HG02884 (cell line): ENCODE measurements at regions not wholly inside any gene's neighbourhood (a gene's known extent, or its start where the extent isn't known, plus 50 kb on each side); places are given as distances from the start of the nearest gene placed in this dataset.
"Not testable (repeated sequence)": the region's sequence is repeated elsewhere in the genome, so short reads cannot be mapped to it uniquely, and the experiment has no call there.

Source experiments
- ATAC-seq: cut with Tn5 transposase; IDR thresholded peaks from one replicate; pipeline ENCODE4 v1.9.1; 2021; ENCODE audit warnings: mild to moderate bottlenecking, moderate library complexity; ENCODE audit not compliant: unreplicated experiment

DNA sequence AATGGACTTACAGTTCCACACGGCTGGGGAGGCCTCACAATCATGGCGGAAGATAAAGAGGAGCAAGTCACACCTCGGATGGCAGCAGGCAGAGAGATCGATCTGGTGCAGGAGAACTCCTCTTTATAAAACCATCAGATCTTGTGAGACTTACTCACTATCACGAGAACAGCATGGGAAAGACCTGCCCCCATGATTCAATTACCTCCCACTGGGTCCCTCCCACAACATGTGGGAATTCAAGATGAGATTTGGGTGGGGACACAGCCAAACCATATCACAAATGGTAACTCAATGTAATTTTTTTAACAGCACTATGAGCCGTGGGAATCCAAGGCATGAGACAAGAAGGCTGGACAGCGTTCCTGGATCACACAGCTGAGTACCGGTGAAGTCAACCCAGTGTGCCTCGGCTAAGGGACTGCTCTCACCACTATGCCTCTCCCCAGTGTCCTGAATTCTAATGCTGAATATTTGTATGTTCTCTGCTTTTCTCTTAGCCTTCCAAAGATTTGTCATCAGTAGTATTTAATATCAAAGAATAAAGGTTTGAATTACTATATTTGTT, 84.3 kb downstream of the IRS2 start:
- not testable (repeated sequence) for ATAC-seq

DNA sequence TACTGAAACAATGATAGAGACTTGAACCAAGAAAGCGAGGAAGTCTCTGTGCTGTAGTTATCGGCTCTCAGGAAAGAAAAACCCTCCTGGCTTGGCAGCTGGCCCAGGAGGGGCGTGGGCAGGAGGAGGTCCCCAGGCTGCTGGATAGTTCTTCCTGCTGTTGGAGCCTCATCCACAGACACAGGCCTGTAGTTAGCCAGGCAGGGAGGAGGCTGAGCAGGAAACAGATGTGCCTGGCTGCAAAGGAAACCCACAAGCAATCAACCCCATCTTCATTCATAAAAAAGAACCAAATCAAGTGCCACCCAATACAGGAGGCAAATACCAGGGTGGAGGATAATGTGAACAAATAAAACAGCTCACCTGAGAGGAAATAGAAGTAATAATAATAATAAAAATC, 86.2 kb downstream of the IRS2 start:
- ATAC-seq = no peak

DNA sequence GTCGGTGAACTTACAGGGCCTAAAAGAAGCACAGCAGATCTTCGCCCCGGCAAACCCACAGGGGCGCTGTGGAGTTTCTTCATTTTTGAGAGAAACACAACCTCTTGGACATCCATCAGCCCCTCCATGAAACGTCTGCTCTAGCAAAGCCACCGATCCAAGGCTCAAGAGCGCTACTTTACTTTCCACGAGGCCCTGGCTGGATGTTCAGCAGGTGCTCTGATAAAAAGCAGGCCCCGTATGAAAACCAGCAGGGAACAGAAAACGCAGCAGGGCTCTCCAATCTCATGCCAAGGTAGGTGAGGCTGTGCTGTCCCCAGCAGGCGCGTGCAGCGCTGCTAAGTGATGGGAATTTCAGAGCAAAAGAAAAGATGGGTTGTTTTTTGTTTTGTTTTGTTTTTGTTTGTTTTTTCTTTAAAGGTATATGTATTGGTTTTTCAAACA, 86.7 kb downstream of the IRS2 start:
- no peak for ATAC-seq

DNA sequence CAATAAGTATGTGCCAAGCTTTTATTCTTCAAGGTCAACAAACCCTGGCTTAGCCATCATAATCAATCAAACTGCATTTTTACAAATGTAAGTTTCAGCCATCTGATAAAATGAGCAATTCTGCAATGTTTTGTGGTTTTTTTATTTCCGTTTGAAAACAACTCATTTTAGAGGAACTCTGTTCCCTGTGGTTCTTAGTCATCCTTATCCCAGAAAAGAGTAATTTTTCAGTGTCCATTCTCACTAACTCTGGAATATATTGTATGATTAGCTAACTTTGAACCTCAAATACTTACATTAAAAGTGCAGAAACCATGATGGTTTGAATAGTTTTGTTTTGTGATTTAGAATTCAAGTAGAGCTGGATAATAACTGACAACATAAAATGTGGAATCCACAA, 87.6 kb downstream of the IRS2 start:
- ATAC-seq = no peak

DNA sequence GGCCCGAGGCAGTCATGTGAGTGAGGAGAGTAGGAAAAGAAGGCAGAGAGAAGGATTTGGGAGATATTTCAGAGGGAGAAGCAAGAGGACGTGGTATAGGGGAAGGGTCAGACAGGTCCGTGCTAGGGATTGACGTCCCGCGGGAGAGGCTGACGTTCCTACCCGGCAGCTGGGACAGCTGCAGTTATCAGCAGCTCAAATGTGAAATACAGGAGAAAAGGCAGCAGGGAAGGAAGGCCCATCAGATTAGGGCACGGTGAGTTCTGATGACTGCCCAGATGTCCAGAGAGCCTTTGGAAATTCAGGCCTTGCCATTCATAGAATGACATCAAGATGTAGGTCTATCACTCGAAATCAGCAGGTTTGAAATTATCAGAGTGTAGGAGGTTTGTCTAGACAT, 88.4 kb downstream of the IRS2 start:
- no peak for ATAC-seq

DNA sequence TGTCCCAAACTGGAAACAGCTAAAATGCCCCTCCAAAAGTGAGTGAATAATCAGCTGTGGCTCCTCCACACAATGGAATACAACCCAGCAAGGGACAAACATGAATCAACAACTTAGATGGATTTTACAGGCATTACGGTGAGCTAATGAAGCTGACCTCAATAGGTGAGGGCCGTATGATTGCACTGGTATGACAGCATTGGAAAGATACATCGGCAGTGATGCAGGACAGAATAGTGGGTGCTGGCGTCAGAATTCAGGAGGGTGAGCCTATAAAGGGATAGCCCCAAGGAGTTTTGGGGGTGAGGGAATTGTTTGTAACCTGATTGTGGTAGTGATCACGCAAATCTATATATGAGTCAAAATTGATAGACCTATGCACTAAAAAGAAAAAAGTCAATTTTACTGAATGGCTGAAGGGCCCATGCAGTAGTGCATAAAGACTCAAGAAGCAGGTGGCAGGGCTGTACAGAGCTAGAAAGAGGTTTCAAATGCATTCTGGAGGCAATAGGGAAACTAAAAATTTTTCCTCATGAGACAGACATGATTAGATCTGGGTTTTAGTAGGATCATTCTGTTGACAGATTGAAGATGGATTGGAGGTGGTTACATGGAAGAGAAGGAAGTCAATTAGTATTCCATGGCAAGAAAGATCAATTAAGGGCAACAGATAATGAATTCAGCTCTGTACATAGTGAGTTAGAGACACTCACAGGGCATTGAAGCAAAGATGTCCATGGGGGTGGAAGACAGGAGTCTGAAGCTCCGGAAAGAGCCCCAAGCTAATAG, 90.8 kb downstream of the IRS2 start:
- ATAC-seq = no peak

DNA sequence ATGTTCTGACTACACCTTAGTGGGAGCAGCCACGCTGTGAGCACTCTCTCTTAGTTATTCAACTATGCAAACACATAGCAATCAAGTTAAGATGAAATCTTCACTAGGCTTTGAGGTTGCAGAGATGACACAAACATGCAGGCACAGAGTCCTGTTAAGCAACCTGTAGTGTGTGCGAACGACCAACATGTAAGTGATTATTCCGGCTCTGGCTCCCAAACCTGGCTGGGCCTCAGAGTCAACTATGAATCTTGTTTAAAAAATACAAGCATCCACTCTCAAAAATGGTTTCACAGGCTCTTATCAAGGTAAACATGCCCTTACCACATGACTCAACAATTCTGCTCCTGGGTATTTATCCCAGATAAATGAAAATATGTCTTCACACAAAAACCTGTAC, 91.4 kb downstream of the IRS2 start:
- no peak for ATAC-seq

DNA sequence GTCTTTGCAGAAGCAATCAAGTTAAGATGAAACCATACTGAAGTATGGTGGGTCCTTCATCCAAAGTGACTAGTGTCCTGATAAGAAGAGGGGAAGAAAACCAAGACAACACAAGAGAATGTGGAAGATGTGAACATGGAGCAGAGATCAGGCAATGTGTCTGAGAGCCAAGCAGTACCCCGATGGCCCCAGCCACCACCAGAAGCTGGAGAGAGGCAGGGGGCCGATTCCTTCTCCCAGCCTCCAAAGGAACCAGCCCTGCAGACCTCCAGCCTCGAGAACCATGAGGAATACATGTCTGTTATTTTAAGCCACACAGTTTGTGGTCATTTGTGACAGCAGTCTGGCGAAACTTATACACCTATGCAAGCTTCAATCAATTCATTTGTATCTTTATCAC, 93.2 kb downstream of the IRS2 start:
- no peak for ATAC-seq

DNA sequence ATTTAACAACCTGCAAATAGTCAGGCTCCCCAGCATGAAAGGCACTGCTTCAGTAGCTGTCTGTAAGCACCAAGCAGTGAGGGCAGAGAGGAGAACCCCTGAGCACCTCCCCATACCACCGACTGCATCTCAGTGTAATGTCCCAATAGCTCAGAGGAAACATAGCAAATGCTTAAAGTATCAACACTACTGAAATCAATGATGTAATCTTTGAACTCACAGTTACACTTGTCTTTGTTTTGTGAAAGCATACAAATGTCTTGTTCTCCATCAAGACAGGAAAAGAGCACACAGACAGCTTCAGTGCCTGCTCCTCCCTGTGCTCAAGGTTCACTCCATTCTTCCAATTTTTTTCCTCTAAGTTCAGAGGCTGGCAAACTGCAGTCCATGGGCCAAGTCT, 94.7 kb downstream of the IRS2 start:
- ATAC-seq = no peak

DNA sequence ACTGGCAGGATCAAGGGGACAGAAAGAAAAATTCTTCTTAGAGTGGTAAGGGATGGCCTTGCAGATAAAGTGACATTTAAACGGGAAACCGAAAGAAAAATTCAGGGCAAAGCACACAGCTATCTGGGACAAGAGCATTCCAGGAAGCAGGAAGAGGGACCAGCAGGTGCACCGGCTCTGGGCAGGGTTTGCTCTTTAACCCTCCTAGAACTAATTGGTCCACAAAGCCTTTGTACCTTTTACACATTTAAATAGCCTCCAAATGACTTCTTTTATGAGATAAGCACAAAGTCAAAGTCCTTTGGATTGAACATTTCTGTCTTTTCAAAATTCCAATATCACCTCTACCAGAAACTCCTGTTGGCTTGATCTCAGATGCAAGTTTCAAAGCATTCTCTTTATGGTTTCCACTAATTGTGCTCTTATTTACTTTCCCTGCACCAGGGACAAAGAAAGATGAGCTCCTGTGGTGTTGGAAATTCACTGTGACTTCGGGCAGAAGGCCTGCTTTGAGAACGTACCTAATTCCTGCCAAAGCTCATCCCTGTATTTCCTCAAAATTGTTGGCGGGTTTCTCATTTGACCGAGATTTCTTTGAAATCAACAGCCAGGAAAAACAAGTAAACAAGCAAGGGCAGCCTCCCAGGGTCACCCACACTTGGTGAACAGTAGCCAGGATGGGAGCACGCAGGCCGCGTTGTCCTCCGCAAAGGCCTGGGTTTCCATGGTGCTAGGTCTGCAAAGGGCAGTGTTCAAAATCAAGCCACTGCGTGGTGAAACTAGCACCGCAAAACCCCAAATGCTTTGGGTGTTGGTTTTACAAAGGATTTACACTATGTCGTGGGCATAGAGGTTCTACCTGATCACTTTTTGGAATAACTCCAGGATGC, 98.6 kb downstream of the IRS2 start:
- no peak for ATAC-seq

DNA sequence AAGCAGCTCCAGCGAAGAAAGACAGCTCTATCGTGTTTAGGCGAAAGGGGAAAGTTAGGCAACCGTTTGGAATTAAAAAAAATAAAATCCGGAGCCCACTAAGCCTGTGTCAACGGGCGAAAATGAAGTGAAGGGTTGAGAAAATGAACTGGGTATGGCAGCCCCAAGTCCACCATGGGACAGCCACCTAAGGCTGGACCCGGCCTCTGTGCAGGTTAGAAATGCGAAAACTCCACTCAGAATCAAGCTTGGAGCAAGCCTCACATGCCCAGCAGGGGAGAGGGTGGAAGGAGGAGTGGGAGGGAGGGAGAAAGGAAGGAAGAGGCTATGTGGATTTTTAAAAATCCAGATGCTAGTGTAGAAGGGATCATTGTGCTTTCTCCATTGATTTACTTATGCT, 101.2 kb downstream of the IRS2 start:
- ATAC-seq = no peak

DNA sequence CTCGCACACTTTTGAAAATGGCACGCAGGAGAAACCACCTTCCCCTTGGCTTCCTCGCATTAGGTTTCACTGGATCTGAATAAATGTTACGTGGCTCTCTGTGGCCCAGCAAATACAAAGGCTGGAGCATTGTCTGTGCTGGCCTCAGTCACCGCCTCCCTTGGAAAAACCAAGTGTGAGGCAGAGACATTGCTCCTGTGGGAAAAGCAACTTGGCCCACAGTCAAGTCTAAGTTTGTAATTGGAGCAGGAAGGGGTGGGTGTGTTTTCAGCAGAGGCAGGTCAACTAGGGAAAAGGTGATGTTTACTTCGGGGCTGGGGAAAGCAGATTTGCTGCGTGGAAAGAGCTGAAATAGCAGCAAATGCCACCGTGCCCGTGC, 101.6 kb downstream of the IRS2 start:
- no peak for ATAC-seq

DNA sequence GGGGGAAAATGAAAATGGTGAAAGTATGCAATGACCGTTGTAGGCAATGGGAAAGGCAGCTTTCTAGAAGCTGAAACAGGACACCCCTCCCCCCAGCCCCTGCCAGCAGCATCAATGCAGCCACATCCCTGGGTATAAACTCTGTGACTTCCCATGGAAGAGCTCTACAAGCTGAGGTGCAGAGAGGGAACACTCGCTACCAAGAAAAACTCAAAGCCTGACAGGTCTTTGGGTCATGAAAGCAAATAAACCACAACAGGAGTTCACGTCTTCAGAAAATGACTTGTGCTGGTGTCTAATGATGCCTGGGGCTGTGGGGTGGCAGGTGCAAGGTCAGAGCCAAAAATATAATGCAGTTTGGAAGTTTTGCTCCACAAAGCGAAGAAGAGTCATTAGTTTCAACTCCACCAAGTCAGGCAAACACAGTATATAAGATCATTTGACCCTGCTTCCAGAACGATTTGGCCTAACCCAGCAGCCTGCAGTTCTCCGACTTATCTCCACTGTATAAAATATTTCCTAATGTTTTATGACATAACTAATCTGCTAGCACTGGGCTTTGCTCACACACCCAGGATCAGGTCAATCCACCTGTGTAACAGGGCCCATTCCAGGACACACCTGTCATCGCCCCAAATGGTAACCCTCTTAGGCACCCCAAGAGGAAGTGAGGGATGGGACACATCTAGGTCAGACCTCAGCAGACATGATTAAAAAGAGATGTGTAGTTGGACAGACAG, 102.1 kb downstream of the IRS2 start:
- ATAC-seq = no peak

DNA sequence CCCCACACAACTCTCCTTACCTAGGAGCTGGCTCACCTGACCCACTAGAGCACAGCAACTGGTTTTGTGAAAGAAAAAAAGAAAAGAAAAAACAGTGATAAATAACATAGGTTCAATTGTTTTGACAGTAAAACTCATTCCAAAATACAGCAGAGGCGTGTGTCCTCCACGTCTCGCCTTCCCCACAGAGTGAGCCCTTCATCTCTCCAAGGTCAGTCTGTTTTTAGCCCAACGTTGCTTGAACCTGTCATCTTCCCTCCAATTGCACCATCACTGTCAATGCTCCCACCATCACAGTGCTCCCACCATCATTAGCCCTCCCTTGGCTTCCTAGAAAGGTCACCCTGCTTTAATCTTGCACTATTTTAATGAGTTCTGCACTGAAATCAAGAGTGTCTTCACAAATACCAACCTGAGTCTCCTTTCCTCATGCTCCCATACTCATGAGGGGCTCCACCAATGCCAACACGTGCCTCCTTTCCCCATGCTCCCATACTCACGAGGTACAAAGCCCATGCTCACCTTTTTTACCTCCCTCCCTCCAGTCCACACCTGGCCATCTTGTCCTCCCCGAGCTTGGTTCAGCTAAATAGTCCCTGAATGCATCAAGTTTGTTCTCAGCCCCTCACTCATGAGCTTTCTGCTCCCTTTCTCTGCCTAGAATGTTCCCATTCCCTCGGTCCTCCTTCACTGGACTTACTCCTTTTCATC, 103.7 kb downstream of the IRS2 start:
- no peak for ATAC-seq

DNA sequence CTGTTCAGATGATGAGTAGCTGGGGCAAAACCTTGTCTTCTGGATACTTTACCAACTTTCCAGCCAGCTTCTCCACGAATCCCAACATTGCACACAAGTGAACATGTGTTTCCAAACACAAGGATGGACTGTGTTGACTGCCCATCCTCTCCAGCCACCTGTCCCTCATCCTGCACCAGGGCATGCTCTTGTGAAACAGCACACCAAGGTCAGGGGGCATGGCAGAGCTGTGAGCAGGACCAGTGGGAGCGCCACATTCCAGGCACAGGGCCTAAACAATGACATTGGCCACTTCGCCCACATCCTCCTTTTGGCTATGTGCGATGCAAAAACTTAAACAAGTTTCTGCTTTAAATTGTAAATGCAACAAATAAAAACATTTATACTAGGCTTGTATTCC, 105.5 kb downstream of the IRS2 start:
- ATAC-seq = no peak

DNA sequence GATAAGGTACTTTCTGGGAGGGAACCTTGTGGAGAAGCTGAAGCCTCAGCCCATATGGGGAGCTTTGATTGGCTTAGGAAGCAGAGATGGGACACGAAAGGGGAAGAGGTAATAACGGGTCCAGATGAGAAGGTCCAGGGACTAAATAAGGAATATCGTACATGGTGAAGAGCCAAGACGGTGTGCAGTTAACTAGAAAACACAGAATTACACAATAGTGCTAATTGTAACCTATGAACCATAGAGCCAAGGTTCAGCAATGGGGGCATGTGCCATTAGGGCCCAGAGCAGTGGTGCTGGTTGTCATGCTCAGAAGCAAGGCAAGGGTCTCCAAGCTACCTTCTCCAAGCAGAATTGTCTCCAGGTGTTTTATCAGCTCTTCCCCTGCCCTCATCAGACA, 106.1 kb downstream of the IRS2 start:
- ATAC-seq = no peak

DNA sequence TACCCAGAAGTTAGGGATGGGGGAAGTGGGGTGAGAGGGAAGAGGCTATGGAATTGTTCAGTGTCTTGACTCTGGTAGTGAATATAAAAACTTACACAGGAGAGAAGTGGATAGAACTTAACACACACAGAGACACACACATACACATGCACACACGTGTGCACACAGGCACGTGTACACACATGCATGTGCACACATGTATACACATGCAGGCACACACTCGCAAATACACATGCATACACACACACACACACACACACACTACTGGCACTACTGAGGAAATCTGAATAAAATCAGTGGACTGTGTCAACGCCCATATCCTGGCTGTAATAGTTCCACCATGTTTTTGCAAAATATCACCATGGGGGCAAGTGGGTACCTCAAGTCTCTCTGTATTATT, 107.9 kb downstream of the IRS2 start:
- no peak for ATAC-seq

DNA sequence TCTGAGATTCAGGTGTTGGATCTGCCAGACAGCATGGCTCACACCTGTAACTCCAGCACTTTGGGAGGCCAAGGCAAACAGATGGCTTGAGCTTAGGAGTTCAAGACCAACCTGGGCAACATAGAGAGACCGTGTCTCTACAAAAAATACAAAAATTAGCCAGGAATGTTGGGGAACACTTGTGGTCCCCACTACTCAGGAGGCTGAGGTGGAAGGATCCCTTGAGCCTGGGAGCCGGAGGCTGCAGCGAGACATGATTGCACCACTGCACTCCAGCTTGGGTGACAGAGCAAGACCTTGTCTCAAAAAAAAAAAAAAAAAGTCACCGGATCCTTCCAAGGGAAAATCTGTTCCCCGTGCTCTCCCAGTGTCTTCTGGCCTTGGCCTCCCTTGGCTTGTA, 109.2 kb downstream of the IRS2 start:
- no peak for ATAC-seq

DNA sequence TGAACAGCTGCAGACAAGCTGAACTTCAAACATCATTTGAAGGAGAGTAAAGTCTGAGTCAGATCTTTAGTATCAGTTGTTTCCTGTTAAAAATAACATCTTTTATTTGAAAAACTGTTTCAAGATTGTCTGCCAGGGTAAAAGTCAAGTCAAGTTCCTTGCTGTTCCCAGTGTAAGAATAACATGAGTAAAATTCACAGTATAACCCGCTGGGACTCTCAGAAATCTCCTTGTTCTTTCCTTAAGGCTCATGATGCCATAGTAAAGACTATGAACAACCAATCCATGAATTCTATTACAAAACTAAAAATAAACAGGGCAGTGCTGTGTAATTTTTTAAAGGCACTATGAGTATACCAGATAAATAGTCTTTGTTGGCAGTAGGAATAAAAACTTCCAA, 112.9 kb downstream of the IRS2 start:
- no peak for ATAC-seq

DNA sequence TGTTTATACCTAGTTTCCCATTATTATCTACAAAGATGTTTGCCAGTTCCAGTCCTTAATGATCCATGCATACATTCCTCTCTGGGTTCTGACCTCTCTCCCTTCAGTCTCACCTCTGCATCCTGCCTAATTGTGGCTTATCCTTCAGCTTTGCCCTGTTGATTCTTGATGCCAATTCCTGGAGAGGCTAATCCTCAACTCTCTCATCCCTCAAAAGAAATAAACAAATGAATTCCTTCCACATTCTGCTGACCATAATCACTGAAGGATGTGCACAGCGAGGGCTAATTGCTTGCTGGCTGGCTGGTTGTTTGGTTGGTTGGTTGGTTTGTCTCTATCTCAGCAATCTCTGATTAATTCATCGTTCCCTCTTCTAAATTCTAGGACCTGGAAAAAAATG, 113.8 kb downstream of the IRS2 start:
- no peak for ATAC-seq

DNA sequence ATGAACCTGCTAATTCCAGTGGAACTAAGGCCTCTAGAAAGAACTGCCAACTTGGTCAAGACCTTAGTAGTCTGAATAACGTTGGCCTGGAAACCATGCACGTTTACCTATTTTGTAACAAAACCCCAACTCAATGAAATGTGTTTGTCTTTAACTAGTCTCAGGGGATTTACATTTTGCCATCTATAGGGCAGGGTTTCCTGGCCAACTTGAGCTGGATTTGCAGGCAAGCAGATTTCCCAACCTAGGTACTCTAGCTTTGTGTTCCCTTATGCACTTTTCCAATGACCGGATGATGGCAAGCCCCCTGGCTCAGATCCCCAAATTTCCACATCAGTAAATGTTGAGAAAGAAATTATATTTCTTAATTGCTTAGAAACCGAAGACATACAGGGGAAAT, 114.5 kb downstream of the IRS2 start:
- ATAC-seq = no peak
